NCI-H460 (cell line): ENCODE measurements at regions not wholly inside any gene's neighbourhood (a gene's known extent, or its start where the extent isn't known, plus 50 kb on each side); places are given as distances from the start of the nearest gene placed in this dataset.

Experiments
- DNase-seq: peaks from one replicate; pipeline ENCODE4 v3.0.0-alpha.2; 2016; ENCODE audit warnings: low read depth; ENCODE audit errors: extremely low read depth

- no peak for DNase-seq
Measured at GRCh38 chr18:2179498-2180183, 391.7 kb downstream of the METTL4 start.

- no peak for DNase-seq
Measured at GRCh38 chr18:2180586-2180985, 390.7 kb downstream of the METTL4 start.

- DNase-seq = no peak
Measured at GRCh38 chr18:2183432-2183831, 387.9 kb downstream of the METTL4 start.

GRCh38 chr18:2186967-2187366 is 384.3 kb downstream of the METTL4 start:
- DNase-seq = no peak

GRCh38 chr18:2188258-2188657 is 383.0 kb downstream of the METTL4 start:
- DNase-seq = no peak

- no peak for DNase-seq
Measured at GRCh38 chr18:2191180-2191790, 380.0 kb downstream of the METTL4 start.

- no peak for DNase-seq
Measured at GRCh38 chr18:2192562-2192961, 378.7 kb downstream of the METTL4 start.

- DNase-seq = no peak
Measured at GRCh38 chr18:2197946-2198345, 373.4 kb downstream of the METTL4 start.

- no peak for DNase-seq
Measured at GRCh38 chr18:2199060-2199459, 372.2 kb downstream of the METTL4 start.

GRCh38 chr18:2201036-2201600 is 370.2 kb downstream of the METTL4 start:
- no peak for DNase-seq

- DNase-seq = no peak
Measured at GRCh38 chr18:2204736-2205135, 366.6 kb downstream of the METTL4 start.

- no peak for DNase-seq
Measured at GRCh38 chr18:2207294-2207693, 364.0 kb downstream of the METTL4 start.

- DNase-seq = no peak
Measured at GRCh38 chr18:2212598-2213205, 358.6 kb downstream of the METTL4 start.

GRCh38 chr18:2213905-2214304 is 357.4 kb downstream of the METTL4 start:
- DNase-seq = no peak

GRCh38 chr18:2217356-2217755 is 353.9 kb downstream of the METTL4 start:
- no peak for DNase-seq

- DNase-seq = no peak
Measured at GRCh38 chr18:2218101-2218500, 353.2 kb downstream of the METTL4 start.

- no peak for DNase-seq
Measured at GRCh38 chr18:2219706-2220105, 351.6 kb downstream of the METTL4 start.

GRCh38 chr18:2222270-2223185 is 348.8 kb downstream of the METTL4 start:
- DNase-seq = no peak

- no peak for DNase-seq
Measured at GRCh38 chr18:2223449-2223848, 347.9 kb downstream of the METTL4 start.

GRCh38 chr18:2223849-2224248 is 347.5 kb downstream of the METTL4 start:
- peak; percentile 20 for DNase-seq

GRCh38 chr18:2236232-2236631 is 335.1 kb downstream of the METTL4 start:
- no peak for DNase-seq
